ENCODE measurements at regions not wholly inside any gene's neighbourhood (a gene's known extent, or its start where the extent isn't known, plus 50 kb on each side); places are given as distances from the start of the nearest gene placed in this dataset.

DNA sequence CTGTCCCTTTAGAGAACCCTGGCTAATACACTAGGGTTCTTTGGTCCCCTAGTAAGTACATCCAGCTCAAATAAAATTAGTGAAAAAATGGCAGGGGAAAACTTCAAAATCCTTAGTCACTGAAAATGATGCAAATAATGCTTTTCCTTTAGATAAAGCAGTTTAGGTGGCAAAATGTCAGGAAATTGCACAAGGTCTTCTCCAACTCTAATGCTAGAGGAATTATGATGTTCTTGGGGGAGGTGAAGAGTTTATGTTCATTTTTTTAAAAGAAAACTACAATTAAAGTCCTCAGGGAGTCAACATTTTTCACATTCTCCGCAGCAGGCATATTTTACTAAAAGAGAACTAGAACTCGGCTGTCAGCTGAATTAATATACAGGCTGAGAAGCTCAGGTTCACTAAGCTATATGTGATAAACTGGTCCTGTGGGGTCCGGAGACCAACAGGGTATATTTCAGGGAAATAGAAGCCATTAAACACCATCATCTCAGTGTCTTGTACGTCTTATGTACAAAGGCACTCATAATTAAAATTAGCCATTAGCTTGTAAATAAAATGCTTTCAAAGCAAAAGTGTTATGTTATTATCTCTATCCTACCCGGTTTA lies 1164.7 kb upstream of the AUTS2 start:
- peak; percentile 27 for DNase-seq (ENCODE audit: low read depth)

DNA sequence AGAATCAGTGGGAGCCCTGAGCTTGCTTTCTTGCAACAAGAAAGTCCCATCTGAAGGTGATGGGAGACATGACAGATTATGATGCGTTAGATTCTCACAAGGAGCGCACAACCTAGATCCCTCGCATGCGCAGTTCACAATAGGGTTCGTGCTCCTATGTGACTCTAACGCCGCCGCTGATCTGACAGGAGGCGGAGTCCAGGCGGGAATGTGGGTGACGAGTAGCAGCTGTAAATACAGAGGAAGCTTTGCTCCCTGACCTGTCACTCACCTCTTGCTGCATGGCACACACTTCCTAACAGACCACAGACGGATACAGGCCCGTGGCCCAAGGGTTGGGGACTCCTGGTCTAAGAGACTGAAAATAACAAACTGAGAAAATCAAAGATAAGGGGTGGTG lies 1163.4 kb upstream of the AUTS2 start:
- no peak for DNase-seq (ENCODE audit: low read depth)

DNA sequence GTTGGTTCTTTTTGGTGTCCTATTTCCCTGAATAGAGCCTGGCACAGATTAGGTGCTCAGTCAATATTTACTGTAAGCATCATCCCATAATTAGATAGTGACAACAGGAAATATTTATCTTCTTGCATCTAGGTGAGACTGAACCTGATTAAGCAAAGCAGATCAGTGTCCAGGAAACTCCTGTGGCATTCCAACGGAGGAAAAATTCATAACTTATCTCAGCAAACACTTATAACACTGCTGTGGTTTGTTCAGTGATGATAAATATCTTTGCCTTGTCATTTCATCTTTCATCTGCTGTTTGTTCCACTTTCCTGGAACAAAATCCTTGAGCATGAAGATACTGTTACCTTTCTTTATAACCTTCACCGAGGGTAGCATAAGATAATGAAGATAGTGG lies 1160.3 kb upstream of the AUTS2 start:
- no peak for DNase-seq (ENCODE audit: low read depth)

DNA sequence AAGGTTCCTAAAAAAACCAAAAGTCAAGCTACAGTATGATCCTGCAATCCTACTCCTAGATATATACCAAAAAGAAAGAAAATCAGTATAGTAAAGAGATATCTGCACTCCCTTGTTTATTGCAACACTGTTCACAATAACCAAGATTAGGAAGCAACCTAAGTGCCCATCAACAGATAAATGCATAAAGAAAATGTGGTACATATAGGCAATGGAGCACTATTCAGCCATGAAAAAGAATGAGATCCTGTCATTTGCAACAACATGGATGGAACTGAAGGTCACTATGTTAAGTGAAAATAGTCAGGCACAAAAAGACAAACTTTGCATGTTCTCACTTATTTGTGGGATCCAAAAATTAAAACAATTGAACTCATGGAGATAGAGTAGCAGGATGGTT lies 1159.5 kb upstream of the AUTS2 start:
- no peak for DNase-seq (ENCODE audit: low read depth)

DNA sequence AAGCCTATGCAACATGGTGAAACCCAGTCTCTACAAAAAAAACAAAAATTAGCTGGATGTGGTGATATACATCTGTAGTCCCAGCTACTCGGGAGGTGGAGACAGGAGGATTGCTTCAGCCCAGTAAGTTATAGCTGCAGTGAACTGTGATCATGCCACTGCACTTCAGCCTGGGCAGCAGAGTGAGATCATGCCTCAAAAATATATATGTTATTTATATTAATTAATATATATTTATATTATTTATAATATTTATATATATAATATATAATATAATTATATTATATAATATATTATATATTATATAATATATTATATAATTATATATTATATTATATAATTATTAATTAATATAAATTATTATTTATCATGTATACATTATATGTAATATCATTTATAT lies 1158.4 kb upstream of the AUTS2 start:
- DNase-seq (ENCODE audit: low read depth) = no peak

DNA sequence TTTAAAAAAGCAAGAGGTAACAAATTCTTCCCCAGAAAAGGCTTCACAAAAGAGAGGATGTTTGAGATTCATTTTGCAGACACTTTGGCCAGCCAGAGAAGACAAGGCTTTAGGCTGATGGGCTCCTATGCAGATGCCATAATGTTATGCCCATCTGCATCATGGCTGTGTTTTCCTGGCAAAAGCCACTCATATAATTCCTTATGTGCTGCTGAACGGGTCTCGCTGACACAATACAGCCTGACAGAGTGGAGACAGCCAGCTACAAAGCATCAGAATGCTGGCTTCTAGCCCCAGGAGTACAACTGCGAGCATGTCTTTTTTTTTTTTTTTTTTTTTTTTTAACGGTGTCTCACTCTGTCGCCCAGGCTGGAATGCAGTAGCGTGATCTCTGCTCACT lies 1157.4 kb upstream of the AUTS2 start:
- no peak for DNase-seq (ENCODE audit: low read depth)

DNA sequence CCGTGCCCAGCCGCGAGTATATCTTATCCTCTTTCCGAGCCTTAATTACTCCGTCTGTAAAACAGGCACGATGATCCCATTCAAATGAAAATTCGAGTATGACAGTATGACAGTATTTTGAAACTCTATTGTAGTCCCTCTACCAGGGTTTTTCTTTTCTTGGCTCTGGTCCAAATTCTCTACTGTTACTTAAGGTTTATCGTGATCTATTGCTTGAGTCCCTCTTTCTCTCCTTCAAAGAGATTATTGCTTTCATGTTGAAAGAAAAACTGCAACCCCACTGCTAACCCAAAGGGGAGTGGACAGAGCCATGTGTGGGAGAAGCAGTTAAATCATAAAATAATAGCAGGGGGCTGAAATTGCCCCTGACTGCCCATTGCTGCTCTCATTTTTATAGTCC lies 1156.6 kb upstream of the AUTS2 start:
- DNase-seq (ENCODE audit: low read depth) = no peak

DNA sequence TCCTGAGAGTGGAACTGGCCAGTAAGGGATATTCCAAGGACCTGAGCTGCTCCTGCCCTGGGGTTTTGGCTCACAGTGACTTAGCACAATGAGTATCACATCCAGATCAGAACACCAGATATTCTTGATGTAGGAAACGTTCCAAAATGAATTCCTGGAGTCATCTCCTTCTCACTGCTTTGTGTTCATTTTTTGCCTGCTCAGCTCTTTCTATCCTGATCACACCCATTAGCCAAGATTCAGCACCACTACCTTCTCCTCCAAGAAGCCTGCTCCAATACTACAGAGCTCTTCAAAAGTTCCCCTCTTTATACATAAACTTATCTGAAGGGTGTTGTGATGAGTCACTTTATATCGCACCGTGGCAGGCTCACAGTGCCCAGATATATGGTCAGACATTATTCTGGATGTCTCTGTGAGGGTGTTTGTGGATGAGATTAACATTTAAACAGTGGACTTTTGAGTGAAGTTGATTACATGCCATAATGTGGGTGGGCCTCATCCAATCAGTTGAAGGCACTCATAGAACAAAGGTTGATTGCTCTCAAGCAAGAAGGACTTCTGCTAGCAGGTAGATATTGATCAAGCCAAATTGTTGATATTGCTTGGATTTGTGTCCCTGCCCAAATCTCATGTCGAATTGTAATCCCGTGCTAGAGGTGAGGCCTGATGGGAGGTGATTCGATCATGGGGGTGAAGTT lies 1155.2 kb upstream of the AUTS2 start:
- no peak for DNase-seq (ENCODE audit: low read depth)

DNA sequence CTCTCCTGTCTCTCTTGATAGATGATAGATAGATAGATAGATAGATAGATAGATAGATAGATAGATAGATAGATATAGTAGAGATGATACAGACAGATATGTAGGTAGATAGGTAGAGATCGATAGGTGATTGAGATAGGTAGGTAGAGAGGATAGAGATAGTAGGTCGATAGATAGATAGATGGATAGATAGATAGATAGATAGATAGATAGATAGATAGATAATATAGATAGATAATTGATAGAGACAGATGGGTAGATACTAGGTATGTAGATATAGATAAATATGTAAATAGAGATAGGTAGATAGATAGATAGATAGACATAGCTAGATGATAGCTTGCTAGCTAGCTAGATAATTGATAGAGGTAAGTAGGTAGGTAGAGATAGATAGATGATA lies 1154.2 kb upstream of the AUTS2 start:
- DNase-seq (ENCODE audit: low read depth) = no peak

DNA sequence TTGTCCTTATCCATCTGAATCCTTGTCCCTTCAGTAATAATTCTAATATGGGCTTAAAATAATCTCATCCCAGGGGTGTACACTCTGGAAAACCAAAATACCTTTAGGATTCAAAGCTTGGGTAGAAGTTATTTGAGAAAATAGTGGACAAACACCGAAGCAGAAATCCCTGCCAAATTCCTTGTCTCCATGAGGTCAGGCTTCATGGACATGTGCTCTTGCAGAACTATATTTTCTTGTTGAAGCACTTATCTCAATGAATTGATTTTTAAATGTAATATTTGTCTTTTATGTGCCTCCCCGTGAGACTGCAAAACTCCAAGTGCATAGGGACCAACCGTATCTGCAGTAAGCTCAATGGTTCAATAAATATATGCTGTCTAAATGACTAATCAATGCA lies 1153.3 kb upstream of the AUTS2 start:
- no peak for DNase-seq (ENCODE audit: low read depth)

DNA sequence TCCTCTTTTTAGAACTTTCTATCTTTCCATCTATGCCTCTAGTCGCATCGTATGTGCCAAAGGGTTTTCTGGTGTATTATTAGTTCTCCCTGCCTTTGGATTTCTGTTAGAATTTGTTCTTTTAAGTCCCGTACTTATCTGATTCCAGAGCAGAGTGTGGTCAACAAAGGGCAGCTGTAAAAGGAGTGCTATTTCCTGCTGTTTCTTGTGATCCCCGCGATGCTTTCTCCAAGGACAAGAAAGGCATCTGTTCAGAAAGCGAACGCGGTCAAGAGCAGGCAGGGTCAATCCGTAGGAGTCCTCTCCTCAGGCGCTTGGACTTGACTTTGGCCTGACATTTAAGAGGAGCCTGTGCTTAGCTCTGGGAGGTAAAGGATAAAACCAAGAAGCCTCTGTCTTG lies 1152.1 kb upstream of the AUTS2 start:
- DNase-seq (ENCODE audit: low read depth) = no peak

DNA sequence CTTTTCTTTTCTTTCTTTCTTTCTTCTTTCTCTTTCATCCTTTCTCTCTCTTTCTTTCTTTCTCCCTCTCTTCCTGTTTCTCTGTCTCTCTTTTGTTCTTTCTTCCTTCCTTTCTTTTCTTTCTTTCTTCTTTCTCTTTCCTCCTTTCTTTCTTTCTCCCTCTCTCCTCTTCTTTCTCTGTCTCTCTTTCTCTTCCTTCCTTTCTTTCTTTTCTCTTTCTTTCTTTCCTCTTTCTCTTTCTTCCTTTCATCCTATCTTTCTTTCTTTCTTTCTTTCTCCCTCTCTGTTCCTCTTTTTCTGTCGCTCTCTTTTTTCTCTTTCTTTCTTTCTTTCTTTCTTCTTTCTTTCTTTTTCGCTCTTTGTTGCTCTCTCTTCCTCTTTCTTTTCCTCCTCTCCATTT lies 1149.2 kb upstream of the AUTS2 start:
- DNase-seq (ENCODE audit: low read depth) = no peak

DNA sequence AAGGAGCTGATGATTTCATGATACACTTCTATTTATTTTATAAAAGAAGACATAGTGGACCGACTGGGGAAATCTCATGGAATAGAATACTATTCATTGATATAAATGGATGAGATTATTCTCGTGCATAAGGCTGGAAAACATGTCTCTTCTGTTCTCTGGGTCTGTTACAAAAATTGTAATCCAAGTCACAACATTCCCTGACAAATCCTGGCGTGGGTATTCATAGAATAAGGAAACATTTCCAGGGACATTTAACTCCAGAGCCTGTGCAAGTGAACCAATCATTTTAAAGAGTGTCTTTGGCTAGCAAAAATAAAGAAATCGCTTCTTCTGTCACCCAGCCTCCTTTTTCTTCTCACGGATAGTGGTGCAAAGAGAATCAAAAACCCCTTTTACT lies 1148.5 kb upstream of the AUTS2 start:
- no peak for DNase-seq (ENCODE audit: low read depth)

DNA sequence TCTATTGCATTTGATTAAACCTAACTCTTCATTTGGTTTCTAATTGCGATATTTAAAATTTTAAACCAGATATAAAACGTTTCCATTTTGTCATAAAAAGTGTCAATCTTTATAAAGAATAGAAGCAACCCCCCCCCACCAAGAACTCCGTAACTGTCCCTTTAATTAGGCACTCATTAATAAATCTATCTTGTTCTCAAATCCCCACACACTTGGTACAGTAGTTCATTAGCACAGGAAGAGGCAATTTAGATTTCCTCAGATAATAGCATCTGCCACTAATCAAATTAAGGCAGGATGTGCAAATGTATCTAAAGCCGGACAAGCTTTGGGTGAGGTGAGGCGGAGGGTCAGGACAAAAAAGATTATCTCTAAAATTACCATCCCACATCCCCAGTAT lies 1143.3 kb upstream of the AUTS2 start:
- DNase-seq (ENCODE audit: low read depth) = no peak

DNA sequence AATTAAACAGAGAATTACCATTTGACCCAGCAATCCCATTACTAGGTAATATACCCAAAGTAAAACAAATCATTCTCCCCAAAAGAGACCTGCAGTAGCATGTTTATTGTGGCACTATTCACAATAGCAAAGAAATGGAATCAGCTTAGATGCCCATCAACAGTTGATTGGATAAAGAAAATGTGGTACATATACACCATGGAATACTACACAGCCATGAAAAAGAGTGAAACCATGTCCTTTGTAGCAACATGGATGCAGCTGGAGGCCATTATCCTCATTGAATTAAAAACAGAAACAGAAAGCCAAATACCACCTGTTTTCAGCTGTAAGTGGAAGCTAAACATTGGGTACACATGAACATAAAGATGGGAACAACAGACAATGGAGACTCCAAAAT lies 1141.8 kb upstream of the AUTS2 start:
- DNase-seq (ENCODE audit: low read depth) = no peak

DNA sequence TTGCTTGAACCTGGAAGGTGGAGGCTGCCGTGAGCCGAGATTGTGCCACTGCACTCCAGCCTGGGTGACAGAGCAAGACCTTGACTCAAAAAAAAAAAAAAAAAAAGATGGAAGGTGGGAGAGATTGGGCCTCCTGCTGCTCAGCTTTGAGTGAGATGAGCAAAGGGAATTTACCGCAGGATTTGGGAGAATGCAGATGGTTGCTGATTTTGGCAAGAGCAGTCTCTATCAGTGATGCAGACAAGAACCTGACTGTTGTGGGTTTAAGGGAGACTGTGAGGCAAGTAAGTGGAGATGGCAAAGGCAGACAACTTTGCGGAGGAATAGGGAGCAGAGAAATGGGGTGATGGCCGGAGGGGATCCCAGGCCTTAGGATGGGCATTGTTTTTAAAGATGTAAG lies 1140.8 kb upstream of the AUTS2 start:
- DNase-seq (ENCODE audit: low read depth) = no peak

DNA sequence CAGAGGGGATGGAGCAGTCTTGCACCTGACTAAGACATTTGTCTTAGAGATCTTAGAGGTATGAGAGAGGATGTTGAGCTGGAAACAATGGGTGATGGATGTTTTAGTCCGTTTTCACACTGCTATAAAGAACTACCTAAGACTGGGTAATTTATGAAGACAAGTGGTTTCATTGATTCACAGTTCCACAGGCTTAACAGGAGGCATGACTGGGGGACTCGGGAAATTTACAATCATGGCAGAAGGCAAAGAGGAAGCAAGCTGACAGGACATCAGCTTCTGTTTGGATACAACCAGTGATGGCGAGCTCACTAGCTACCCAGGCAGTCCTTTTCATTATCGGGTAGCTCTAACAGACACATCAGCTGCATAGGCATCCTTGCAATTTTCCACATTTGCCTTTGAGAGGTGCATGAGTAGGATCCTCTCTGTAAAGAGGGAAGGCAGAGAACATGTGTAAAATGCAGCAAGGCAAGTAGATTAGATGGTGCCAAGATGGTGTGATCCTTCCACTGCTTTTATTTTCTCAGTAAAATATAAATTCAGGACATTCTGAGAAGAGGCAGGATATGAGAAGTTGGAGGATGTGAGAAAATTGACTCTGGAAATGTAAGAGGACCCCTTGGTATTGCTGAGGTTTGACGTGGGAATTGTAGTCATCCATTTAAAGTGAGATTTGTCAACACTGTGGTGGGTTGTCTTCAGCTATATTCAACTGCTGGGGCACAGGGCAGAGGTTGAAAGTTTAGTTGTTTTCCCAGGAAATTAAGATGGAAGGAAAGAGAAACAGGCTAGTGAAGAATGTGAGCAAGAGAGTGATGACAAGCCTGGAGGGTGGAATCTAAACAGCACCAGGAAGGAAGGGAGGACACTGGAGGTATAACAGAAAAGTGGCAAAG lies 1140.0 kb upstream of the AUTS2 start:
- no peak for DNase-seq (ENCODE audit: low read depth)

DNA sequence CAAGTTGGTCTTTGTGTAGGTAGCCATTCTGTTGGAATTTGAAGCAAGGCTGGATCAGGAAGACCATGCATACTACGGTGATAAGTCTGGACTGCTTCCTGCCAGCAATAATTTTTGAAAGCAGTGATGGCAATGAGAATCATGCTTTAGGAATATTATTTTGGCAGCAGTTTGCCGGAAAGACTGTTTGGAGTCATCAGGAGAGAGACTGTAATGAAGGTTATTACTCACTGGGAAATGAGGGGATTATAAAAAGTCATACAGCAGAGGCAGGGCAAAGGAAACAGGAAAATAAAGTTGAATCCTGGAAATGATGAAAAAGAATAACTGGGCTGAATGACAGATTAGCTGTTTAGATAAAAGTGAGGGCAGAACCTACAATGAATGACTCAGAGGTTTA lies 1136.8 kb upstream of the AUTS2 start:
- peak; percentile 49 for DNase-seq (ENCODE audit: low read depth)

DNA sequence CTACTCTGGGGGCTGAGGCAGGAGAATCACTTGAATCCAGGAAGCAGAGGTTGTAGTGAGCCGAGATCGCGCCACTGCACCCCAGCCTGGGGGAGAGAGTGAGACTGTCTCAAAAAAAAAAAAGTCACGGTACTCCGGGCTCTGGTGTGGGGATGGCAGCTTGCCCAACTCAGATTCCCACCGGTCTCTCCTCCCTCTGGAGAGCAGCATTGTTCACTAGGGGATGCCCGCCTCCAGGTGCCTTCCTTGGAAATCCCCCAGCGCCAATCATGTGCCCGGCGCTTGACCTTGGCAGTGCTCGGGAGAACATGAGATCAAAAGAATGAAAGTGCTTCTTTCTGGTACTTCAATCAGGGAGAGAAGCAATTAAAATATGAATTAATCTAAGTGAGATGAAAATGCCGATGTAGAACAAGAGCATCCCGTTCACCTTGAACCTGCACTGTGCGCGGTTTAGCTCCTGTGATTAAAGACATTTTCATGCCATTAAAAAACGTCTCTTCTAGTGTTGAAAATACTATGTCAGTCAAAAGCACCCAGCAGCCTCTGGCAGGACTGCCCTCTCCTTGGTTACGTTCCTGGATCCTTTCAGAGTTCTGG lies 1127.3 kb upstream of the AUTS2 start:
- no peak for DNase-seq (ENCODE audit: low read depth)

DNA sequence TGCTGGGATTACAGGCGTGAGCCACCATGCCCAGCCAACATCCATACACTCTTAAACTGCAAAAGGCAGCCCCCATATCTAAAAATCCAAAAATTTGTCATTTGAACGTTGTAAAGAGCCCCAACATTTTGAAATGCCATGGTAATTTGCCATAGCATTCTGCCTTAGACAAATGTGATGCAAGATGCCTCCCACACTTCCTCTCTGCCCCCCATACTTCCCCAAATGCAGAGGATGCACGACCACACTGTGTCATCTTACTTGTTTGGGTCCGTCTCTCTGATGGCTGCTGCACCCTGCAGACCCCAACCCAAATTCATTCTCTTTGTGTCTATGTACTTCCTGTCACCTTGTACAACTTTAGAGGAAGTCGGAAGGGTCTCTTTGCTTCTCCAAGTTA lies 1125.6 kb upstream of the AUTS2 start:
- no peak for DNase-seq (ENCODE audit: low read depth)

DNA sequence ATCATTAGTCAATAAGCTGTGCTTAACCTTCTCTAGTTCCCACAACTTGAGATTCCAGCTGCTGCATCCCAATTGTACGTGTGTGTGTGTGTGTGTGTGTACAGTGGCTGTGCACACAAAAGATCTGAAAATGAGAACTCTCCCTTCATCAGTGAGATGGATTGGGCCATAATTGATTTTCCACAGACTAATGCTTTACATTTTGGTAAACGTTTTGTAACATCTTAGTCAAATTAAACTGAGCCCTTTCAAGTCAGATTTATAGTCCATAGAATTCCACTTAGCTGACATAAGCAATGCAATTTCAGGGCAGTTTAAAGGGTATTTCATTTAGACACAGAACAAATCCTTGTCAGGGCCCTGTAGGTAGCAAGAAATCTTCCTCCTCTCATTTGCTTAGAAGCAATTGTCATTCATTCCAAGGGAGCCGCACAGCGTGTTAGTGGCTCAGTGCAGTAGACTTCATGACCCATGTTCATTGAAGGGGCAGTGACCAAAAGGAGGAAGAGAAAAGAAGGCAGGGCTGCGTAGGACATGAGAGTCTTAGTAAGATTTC lies 1123.5 kb upstream of the AUTS2 start:
- no peak for DNase-seq (ENCODE audit: low read depth)

DNA sequence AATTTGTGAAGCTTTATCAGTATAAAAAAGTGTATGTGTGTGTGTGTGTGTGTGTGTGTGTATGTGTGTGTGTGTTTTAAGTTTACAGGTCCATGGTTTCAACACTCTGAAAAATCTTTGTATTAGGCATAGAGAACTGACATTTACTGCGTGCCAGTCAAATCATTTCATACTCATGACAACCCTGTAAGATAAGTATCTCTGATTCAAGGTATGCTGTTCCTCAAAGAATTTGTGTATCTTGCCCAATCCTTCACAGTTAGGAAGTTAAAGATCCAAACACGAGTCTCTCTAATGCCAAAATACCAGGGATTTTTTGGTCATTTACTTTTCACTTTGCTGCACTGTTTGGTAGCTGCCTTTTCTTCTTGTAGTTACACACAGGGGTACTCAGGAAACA lies 1121.3 kb upstream of the AUTS2 start:
- no peak for DNase-seq (ENCODE audit: low read depth)

DNA sequence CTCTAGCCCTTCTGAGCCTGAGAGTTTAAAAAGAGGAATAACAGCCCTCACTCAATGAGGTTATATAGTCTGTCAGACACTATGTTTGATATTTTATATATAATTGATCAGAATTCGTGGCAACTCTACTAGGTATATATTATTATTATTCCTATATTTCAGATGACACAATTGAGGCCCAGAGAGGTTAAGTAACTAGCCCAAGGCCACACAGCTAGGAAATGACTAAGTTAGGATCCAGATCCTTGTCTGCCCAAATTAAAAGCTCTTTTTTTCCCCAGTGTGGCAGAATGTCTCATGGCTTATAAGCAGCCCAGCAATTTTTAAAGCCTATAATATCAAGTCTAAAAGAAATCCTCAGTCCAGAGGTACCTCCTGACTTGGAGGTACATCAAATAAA lies 1119.9 kb upstream of the AUTS2 start:
- no peak for DNase-seq (ENCODE audit: low read depth)
